ENCODE measurements at regions not wholly inside any gene's neighbourhood (a gene's known extent, or its start where the extent isn't known, plus 50 kb on each side); places are given as distances from the start of the nearest gene placed in this dataset.

GRCh38 chr2:236656721-236657120, 87.1 kb downstream of the ACKR3 start:
- no peak for DNase-seq

GRCh38 chr2:236657215-236657614, 87.6 kb downstream of the ACKR3 start:
- no peak for DNase-seq

DNA sequence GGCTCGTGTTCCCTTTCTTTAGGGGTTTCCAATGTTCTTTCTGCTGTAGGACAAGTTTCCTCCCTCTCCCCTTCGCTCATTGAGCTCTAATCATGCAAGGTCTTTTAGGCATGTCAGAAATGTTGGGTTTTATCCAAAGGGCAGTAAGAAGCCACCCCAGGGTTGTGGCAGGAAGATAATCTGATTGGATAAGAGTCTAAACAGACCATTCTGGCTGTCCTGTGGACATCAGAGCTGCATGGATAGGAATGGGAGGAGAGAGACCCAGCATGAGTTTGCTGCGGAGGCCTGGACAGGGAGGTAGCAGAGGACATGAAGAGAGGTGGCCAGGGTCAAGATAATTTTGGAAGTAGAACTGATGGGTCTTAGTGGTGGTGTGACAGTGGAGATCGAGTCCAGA, 88.2 kb downstream of the ACKR3 start:
- no peak for DNase-seq

DNA sequence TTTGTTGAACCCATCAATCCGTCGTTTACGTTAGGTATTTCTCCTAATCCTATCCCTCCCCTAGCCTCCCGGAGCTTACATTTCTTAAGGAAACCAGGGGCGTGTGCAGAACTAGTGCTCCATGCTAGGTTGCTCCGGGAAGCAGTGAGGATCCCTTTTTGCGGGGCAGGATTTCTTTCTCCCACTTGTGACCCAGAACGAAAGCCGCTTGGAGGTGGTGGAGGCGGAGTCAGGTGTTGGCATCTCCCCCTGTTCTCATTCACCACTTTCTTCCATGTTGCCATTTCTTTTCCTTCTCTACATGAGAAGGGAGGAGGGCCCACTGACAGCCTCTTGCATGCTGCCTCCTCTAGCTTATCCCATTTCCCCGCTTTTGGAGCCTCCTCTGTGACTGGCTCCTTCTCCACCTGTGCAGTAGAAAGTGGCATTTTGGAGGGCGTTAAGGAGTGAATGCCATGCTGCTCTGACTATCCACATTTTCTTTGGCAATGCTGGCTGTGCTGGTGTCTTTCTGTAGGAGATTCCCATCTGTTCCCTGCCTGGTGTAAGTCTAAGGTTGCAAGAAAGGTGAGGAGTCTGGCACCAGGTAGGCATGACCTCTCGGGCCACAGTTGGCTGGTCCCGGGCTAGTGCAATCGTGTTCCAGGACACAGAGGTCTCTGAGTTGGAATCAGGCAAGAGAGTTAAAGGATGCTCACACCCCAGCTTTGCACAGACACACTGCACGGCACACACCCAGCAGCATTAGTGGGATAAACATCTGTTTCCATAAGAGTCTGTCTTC, 89.5 kb downstream of the ACKR3 start:
- DNase-seq, result no peak

GRCh38 chr2:236659758-236660150, 90.1 kb downstream of the ACKR3 start:
- DNase-seq, result no peak

- DNase-seq, result no peak
These were observed 91.6 kb downstream of the ACKR3 start for GRCh38 chr2:236661061-236661761.

GRCh38 chr2:236661762-236662110, 92.1 kb downstream of the ACKR3 start:
- no peak for DNase-seq

DNA sequence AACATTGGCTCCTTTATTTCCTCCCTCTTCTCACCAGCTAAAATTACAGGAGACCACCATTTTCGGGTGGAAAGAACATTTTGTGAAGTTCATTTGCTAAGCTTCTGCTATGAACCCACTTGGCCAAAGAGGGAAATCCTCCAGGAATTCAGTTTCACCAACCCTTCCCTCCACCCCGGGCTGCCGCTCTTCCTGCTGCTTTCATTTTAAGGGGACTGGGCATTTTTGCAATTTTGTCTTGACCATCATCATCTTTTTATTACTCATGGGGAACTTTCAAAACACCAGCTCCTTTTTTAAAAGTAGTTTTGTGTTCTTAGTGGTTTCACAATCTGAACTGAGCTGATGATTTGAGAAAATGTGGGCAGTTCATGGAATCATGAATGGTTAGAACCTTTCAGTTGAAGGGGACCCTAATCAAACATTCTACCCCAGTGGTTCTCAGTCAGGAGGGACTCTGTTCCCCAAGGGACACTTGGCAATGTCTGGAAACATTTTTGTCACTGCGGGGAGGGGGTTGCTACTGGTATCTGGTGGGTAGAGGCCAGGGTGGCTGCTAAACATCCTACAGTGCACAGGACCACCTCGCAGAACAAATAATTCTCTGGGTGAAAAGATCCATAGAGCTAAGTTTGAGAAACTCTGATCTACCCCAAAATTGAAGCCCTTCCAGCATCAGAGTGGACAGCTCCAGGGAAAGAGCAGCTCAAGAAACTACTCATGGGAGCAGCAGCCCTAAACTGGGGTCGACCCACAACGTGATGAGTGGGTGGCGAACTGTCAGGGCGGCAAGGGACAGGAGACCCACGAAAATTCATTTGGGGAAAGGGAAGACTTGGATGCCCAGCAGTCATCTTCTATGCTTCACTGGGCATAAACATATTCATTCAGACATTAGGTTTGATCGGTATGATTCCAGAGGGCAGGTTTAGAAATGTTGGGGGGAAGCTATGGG, 92.9 kb downstream of the ACKR3 start:
- no peak for DNase-seq

GRCh38 chr2:236663287-236664101, 93.9 kb downstream of the ACKR3 start:
- no peak for DNase-seq

DNA sequence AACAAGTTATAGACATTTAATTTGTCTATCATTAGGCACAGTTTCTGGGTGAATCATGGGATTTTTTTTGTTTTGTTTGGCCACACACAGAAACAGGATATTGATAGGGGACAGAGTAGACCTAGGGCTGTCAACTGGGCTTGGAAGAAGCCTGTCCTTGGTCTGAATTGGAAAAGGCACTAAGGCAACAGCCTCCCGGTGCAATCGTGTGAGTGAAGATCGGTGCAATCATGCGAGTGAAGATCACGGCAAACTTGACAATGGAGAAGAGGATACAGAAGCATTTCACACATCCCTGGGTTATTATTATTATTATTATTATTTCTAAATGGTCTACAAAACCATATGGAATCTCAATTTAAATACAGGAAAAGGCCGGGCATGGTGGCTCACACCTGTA, 94.5 kb downstream of the ACKR3 start:
- DNase-seq, result no peak

DNA sequence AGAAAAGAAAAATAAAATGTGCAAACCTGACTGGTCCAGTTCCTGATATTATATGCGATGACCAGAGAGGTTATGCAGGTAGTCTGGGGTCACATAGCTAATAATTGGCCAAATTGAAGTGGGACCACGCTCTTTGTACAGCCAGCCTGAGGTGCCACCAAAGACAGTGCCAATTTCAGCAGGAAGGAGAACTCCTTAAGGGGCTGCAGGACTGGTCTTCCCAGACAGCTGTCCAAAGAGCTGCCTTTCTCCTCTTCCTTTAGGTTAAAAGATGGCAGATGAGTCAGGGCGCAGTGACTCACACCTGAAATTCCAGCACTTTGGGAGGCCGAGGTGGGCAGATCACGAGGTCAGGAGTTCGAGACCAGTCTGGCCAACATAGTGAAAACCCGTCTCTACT, 95.5 kb downstream of the ACKR3 start:
- no peak for DNase-seq

GRCh38 chr2:236665572-236666118, 96.0 kb downstream of the ACKR3 start:
- no peak for DNase-seq

DNA sequence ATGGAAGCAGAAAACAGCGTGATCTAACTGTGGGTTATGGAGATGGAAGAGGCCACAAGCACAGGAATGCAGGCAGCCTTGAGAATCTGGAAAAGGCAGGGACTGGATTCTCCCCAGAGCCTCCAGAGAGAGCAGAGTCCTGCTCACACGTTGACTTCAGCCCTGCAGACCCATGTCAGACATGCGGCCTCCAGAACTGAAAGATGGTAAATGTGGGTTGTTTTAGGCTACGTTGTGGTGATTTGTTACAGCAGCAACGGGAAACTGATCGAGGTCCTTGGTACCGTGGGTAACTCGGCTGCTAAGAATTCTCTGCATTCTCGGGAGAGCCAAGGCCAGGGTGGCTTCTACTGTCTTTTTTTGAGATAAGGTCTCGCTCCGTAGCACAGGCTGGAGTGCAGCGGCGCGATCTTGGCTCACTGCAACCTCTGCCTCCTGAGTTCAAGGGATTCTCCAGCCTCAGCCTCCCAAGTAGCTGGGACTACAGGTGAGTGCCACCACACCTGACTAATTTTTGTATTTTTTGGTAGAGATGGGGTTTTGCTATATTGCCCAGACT, 97.1 kb downstream of the ACKR3 start:
- no peak for DNase-seq

DNA sequence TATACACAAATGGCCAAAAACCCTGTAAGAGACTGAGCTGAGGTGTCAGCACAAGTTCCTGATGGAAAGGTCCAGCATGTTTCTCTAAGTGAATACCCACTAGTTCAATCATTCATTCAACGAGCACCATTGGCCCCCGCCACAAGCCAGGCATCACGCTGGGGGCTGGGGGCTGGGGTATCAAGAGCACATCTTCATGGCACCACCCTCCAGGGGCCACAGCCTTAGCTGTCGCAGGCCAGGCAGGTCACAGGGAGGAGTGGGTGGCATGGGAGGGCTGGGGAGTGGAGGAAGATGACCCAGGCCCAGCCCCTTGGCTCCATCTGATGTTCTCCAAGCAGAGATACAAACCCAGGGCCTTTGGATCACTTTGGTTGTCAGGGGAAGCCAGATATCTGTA, 97.9 kb downstream of the ACKR3 start:
- no peak for DNase-seq

- no peak for DNase-seq
These were observed 98.9 kb downstream of the ACKR3 start for GRCh38 chr2:236668531-236668969.

DNA sequence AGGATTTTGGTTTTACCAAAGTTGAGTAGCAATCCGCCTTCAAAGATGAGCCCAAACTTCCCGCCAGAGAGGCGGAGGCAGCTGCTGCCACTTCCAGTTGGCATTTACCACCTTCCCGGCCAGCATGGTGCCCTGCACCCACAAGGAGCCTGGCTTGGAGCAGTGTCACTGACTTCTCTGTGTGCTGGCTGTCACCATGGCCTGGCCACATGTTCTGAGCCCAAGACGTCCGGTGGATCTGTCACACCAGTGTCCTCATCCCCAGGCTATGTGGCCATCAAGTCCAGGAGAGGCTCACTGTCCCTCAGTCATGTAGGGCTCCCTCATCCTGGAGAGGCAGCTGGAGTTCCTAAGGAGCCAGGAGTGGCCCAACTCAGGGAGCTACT, 100.6 kb downstream of the ACKR3 start:
- no peak for DNase-seq

GRCh38 chr2:236671896-236672562, 102.4 kb downstream of the ACKR3 start:
- DNase-seq, result no peak

GRCh38 chr2:236672606-236673005, 103.0 kb downstream of the ACKR3 start:
- DNase-seq, result no peak

DNA sequence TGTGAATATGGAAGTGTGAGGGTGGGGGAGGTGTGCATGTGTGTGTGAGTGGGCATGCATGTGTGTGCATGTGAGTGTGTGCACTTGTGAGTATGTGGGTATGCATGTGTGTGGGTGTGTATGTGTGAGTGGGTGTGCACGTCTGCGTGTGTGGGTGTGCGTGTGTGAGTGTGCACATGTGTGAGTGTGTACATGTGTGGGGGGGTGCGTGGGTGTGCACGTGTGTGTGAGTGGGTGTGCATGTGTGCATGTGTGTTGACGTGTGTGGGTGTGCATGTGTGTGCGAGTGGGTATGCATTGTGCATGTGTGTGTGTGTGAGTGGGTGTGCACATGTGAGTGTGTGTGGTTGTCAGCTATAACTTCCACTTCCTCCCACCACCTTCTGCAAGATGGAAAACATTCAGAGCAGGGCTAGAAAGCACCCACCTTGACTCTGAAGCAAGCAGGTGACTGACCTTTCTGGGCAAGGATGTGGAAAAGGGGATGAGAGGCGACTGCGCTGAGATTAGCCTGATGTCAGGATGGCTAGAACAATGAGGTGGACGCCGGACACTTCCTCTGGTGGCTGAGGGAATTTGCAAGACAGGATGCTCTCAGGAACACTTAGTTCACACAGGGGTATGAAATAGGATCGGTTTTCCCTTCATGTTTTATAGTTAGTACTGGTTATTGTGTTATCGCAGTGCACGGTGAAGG, 103.6 kb downstream of the ACKR3 start:
- DNase-seq, result no peak

- DNase-seq, result no peak
These were observed 104.2 kb downstream of the ACKR3 start for GRCh38 chr2:236673823-236674185.

GRCh38 chr2:236674238-236674637, 104.6 kb downstream of the ACKR3 start:
- DNase-seq, result no peak
